K562 (cell line): ENCODE measurements at regions not wholly inside any gene's neighbourhood (a gene's known extent, or its start where the extent isn't known, plus 50 kb on each side); places are given as distances from the start of the nearest gene placed in this dataset.

Experiments
- ATAC-seq: fragments of 200-7000 bp; cut with Tn5 transposase; 3 replicates; pipeline ENCODE4 v1.9.1; 2020; ENCODE audit warnings: moderate library complexity
- BruUV-seq: library from RNA; stranded (reverse); fragments of 400-500 nt; replicated peaks from 2 replicates; lab custom pipeline; 2021; lab: Mats Ljungman, UMichigan
- CTCF ChIA-PET: fragments of 300-600 bp; formaldehyde crosslinking; extraction: SDS; loops from one replicate; lab custom pipeline; 2021; ENCODE audit warnings: low intra/inter-chr PET ratio; lab: Yijun Ruan, JAX
- POLR2A ChIA-PET: fragments of 300-600, 350-650 bp; sonication (Branson Sonifier 250); formaldehyde crosslinking; extraction: SDS; loops from one replicate; lab custom pipeline; 2021; ENCODE audit warnings: antibody characterized with exemption, inconsistent platforms; lab: Yijun Ruan, JAX
- DNase-seq, 4 experiments: peaks; one replicate each; pipeline versions ENCODE4 v3.0.0 to v3.0.0-alpha.2; 2011 to 2018; ENCODE audit warnings: low spot score in 3 of 4, mixed read lengths in 3 of 4; ENCODE audit errors: extremely low read depth in 1 of 4
- FAIRE-seq: peaks from 2 replicates; lab custom pipeline; 2011; peaks lifted over from hg19 to GRCh38; lab: Jason Lieb, UNC
- H2AFZ ChIP-seq: 2 replicates; pipeline ENCODE4 v1.6.0; 2011; ENCODE audit warnings: low read depth, low read length, control low read depth, inconsistent platforms
- H3K27ac ChIP-seq: fragments of 200-600 bp; 3 replicates; pipeline ENCODE4 v1.8.0; 2011; ENCODE audit warnings: low read depth, mild to moderate bottlenecking, control low read depth, inconsistent platforms, low read length, moderate library complexity, mixed read lengths; ENCODE audit errors: extremely low read depth
- H3K27me3 ChIP-seq, 2 experiments: fragments of 300-600 bp in 1 of 2; 2 replicates in 1 of 2; 3 replicates in 1 of 2; pipeline versions ENCODE4 v1.6.0 to v1.8.0; 2011; ENCODE audit warnings: inconsistent platforms in 2 of 2, low read length in 2 of 2, mild to moderate bottlenecking in 1 of 2, mixed read lengths in 1 of 2, moderate library complexity in 1 of 2; ENCODE audit not compliant: control insufficient read depth in 2 of 2, insufficient read depth in 2 of 2
- H3K36me3 ChIP-seq: fragments of 300-600 bp; 3 replicates; pipeline ENCODE4 v1.8.0; 2011; ENCODE audit warnings: mild to moderate bottlenecking, low read length, inconsistent platforms; ENCODE audit not compliant: control insufficient read depth, insufficient read depth
- H3K4me1 ChIP-seq, 2 experiments: fragments of 200-600 bp in 1 of 2; replicated peaks in 1 of 2; 2 replicates in 1 of 2; 3 replicates in 1 of 2; pipeline versions ENCODE4 v1.5.1 to v1.8.0; 2011; ENCODE audit warnings: inconsistent platforms in 2 of 2, low read length in 2 of 2, mild to moderate bottlenecking in 1 of 2, mixed read lengths in 1 of 2, moderate library complexity in 1 of 2; ENCODE audit not compliant: control insufficient read depth in 2 of 2, insufficient read depth in 2 of 2
- H3K4me2 ChIP-seq: 2 replicates; pipeline ENCODE4 v1.6.1; 2011; ENCODE audit warnings: low read length, control low read depth, inconsistent platforms, mixed read lengths; ENCODE audit not compliant: insufficient read depth
- H3K4me3 ChIP-seq: fragments of 200-600 bp; sonication (generic), shearing (Covaris generic); 2 replicates; pipeline ENCODE4 v1.5.1; 2016; ENCODE audit warnings: control low read depth, inconsistent platforms
- H3K79me2 ChIP-seq: fragments of 200-600 bp; 3 replicates; pipeline ENCODE4 v1.8.0; 2011; ENCODE audit warnings: low read length, inconsistent platforms; ENCODE audit not compliant: control insufficient read depth, insufficient read depth
- H3K9ac ChIP-seq, 2 experiments: 2 replicates each; pipeline versions ENCODE4 v1.6.0 to v1.6.1; 2011; ENCODE audit warnings: low read depth in 2 of 2, low read length in 2 of 2, control low read depth in 1 of 2, inconsistent platforms in 1 of 2, mild to moderate bottlenecking in 1 of 2, mixed read lengths in 1 of 2; ENCODE audit not compliant: insufficient read depth in 1 of 2
- H3K9me1 ChIP-seq: one replicate; pipeline ENCODE4 v1.6.0; 2011; ENCODE audit warnings: inconsistent platforms, mild to moderate bottlenecking, low read length, moderate library complexity; ENCODE audit not compliant: control insufficient read depth, insufficient read depth
- H3K9me3 ChIP-seq: replicated peaks from 2 replicates; pipeline ENCODE4 v1.5.1; 2011; ENCODE audit warnings: low read depth, low read length, inconsistent platforms; ENCODE audit not compliant: control insufficient read depth, insufficient read depth
- H4K20me1 ChIP-seq: replicated peaks from 2 replicates; pipeline ENCODE4 v1.6.1; 2011; ENCODE audit warnings: low read length, inconsistent platforms, mixed read lengths; ENCODE audit not compliant: control insufficient read depth, insufficient read depth
- BCOR ChIP-seq: fragments of 450-650 bp; IDR thresholded peaks from 2 replicates; pipeline ENCODE4 v1.6.1; 2016
- EGR1 ChIP-seq: fragments of 450-650 bp; conservative IDR thresholded peaks from 2 replicates; pipeline ENCODE4 v1.6.1; 2017; ENCODE audit warnings: mild to moderate bottlenecking
- GTF2E2 ChIP-seq: fragments of 200-800 bp; sonication (Bioruptor generic); IDR thresholded peaks from 2 replicates; pipeline ENCODE4 v1.6.1; 2016; ENCODE audit warnings: missing genetic modification characterization, missing compliant biosample characterization
- HNRNPH1 ChIP-seq: fragments of 200-400 bp; formaldehyde crosslinking; optimal IDR thresholded peaks from 2 replicates; pipeline ENCODE3; 2017; ENCODE audit warnings: low read depth, mild to moderate bottlenecking, low read length, moderate library complexity
- HNRNPUL1 ChIP-seq: fragments of 200-400 bp; formaldehyde crosslinking; IDR thresholded peaks from 2 replicates; pipeline ENCODE4 v1.6.1; 2017; ENCODE audit warnings: low read length
- MCM3 ChIP-seq: fragments of 450-650 bp; IDR thresholded peaks from 2 replicates; pipeline ENCODE4 v1.6.1; 2016
- MYBL2 ChIP-seq, 2 experiments: fragments of 450-650 bp in 1 of 2; sonication (generic) in 1 of 2; formaldehyde crosslinking in 1 of 2; IDR thresholded peaks; 2 replicates each; pipeline versions ENCODE4 v1.6.1 to v1.8.1; 2017 to 2022; ENCODE audit warnings: borderline replicate concordance in 1 of 2, inconsistent platforms in 1 of 2, low read depth in 1 of 2, mild to moderate bottlenecking in 1 of 2, missing genetic modification reagents in 1 of 2, moderate library complexity in 1 of 2
- POLR2AphosphoS5 ChIP-seq: IDR thresholded peaks from 2 replicates; pipeline ENCODE4 v1.6.1; 2011; ENCODE audit warnings: mild to moderate bottlenecking, low read depth, low read length, moderate library complexity; ENCODE audit not compliant: control insufficient read depth, insufficient read depth
- RBM22 ChIP-seq: fragments of 200-400 bp; formaldehyde crosslinking; IDR thresholded peaks from 2 replicates; pipeline ENCODE4 v1.6.1; 2018; ENCODE audit warnings: low read length, low read depth; ENCODE audit not compliant: poor library complexity, severe bottlenecking
- RUNX1 ChIP-seq: sonication (generic); IDR thresholded peaks from 2 replicates; pipeline ENCODE4 v1.6.1; 2016; ENCODE audit warnings: antibody characterized with exemption, low read depth
- WGBS: fragments of 100-300 bp; shearing (Covaris generic); methylation state at CpG from one replicate; pipeline ENCODE4 v1.1.6; 2016; ENCODE audit warnings: low coverage, mixed read lengths; ENCODE audit not compliant: insufficient coverage; ENCODE audit errors: missing lambda C conversion rate; 5-methylcytosine and 5-hydroxymethylcytosine counted together
- in situ Hi-C: fragments of 300-500 bp; cut with MboI; formaldehyde crosslinking; loops from 4 replicates; pipeline ENCODE4 v1.15.0; 2018; ENCODE audit warnings: inconsistent platforms, mixed read lengths
- intact Hi-C: fragments of 100-400 bp; cut with micrococcal nuclease; formaldehyde crosslinking; loops from 2 replicates; pipeline ENCODE4 v1.14.2; 2022
- TF ChIP-seq, protein P1 (sequence below), 2 experiments: IDR thresholded peaks; 2 replicates each; pipeline ENCODE4 v1.6.1; 2011; ENCODE audit warnings: borderline replicate concordance in 1 of 2, control low read depth in 1 of 2, low read depth in 1 of 2, low read length in 1 of 2, mild to moderate bottlenecking in 1 of 2, mixed read lengths in 1 of 2, moderate library complexity in 1 of 2; ENCODE audit not compliant: insufficient read depth in 1 of 2, insufficient read length in 1 of 2, poor library complexity in 1 of 2, severe bottlenecking in 1 of 2; ENCODE audit errors: extremely low read depth in 1 of 2
- TF ChIP-seq, protein P2 (sequence below): fragments of 250-450 bp; sonication (Bioruptor Pico); IDR thresholded peaks from 2 replicates; pipeline ENCODE4 v1.9.0; 2021; ENCODE audit warnings: mild to moderate bottlenecking, inconsistent platforms
- TF ChIP-seq, protein P3 (sequence below): fragments of 450-650 bp; formaldehyde crosslinking; IDR thresholded peaks from 2 replicates; pipeline ENCODE4 v1.4.0; 2020; ENCODE audit warnings: mild to moderate bottlenecking, mixed read lengths
- TF ChIP-seq, protein P4 (sequence below): IDR thresholded peaks from 3 replicates; pipeline ENCODE4 v1.6.1; 2011; ENCODE audit warnings: borderline replicate concordance, mild to moderate bottlenecking; ENCODE audit not compliant: insufficient read length, insufficient read depth
- TF ChIP-seq, protein P5 (sequence below): fragments of 250-450 bp; sonication (Bioruptor Pico); IDR thresholded peaks from 2 replicates; pipeline ENCODE4 v1.5.0; 2021

DNA sequence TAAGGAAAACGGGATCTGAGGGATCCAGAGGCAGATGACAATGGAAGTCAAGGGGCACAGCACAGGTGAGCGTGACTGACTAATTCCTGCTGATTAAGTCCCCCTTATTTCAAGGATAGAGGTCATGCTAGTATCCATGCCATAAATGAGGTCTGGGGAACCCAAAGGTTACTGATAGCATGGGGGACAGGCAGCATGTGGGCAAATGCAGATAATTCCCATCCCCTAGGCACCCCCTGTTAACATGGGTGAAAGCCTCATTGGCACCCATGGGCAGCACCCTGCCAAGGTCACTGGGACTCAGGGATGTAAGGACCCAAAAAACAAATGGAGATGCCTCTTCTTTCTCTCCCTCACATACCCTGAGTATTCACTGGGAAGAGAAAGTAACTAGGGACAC, 139.7 kb downstream of the WDR11 start:
- Histone ChIP-seq H4K20me1 (no peaks in the 10 kb centered on the region), H3K4me3 (no peak overlapping the region), H3K4me1 (no peaks in the 10 kb centered on the region), H3K36me3 (no peaks in the 10 kb centered on the region), H3K9ac (no peak overlapping the region), H3K79me2 (no peaks in the 10 kb centered on the region), H3K4me2 (no peak overlapping the region), H3K9me3 (no peaks in the 10 kb centered on the region), H3K9me1 (no peaks in the 10 kb centered on the region), H3K27me3 (no peaks in the 10 kb centered on the region), H3K27ac (no peak overlapping the region), H2AFZ (no peak overlapping the region)
- BruUV-seq, result no TSS peak
- POLR2A ChIA-PET, result no interaction called here
- 0% methylated on average over 1 of the region's 2 CpGs for WGBS
- FAIRE-seq, result no peak
- ATAC-seq, result no peak
- in situ Hi-C loops (no loop called here), intact Hi-C loops (no loop called here)
- DNase-seq, result no peak
- CTCF ChIA-PET, result no interaction called here
- no peak for TF ChIP-seq MCM3
- TF ChIP-seq HNRNPH1, result no peak
- TF ChIP-seq, protein P1, sequence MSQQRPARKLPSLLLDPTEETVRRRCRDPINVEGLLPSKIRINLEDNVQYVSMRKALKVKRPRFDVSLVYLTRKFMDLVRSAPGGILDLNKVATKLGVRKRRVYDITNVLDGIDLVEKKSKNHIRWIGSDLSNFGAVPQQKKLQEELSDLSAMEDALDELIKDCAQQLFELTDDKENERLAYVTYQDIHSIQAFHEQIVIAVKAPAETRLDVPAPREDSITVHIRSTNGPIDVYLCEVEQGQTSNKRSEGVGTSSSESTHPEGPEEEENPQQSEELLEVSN (IDR thresholded peaks at IDR 0.05; ENCODE audit: borderline replicate concordance in 1 of 2, extremely low read depth in 1 of 2, insufficient read depth in 1 of 2, insufficient read length in 1 of 2, low read depth in 1 of 2, low read length in 1 of 2, poor library complexity in 1 of 2, severe bottlenecking in 1 of 2), result no peak
- TF ChIP-seq, protein P2, sequence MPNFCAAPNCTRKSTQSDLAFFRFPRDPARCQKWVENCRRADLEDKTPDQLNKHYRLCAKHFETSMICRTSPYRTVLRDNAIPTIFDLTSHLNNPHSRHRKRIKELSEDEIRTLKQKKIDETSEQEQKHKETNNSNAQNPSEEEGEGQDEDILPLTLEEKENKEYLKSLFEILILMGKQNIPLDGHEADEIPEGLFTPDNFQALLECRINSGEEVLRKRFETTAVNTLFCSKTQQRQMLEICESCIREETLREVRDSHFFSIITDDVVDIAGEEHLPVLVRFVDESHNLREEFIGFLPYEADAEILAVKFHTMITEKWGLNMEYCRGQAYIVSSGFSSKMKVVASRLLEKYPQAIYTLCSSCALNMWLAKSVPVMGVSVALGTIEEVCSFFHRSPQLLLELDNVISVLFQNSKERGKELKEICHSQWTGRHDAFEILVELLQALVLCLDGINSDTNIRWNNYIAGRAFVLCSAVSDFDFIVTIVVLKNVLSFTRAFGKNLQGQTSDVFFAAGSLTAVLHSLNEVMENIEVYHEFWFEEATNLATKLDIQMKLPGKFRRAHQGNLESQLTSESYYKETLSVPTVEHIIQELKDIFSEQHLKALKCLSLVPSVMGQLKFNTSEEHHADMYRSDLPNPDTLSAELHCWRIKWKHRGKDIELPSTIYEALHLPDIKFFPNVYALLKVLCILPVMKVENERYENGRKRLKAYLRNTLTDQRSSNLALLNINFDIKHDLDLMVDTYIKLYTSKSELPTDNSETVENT (CRISPR knock-in tag), result no peak
- TF ChIP-seq RUNX1, result no peak
- no peak for TF ChIP-seq RBM22
- TF ChIP-seq, protein P3, sequence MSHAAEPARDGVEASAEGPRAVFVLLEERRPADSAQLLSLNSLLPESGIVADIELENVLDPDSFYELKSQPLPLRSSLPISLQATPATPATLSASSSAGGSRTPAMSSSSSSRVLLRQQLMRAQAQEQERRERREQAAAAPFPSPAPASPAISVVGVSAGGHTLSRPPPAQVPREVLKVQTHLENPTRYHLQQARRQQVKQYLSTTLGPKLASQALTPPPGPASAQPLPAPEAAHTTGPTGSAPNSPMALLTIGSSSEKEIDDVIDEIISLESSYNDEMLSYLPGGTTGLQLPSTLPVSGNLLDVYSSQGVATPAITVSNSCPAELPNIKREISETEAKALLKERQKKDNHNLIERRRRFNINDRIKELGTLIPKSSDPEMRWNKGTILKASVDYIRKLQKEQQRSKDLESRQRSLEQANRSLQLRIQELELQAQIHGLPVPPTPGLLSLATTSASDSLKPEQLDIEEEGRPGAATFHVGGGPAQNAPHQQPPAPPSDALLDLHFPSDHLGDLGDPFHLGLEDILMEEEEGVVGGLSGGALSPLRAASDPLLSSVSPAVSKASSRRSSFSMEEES (CRISPR knock-in tag), result no peak
- no peak for TF ChIP-seq MYBL2 (IDR thresholded peaks at IDR 0.05; ENCODE audit: low read depth)
- TF ChIP-seq MYBL2 (CRISPR knock-in tag; IDR thresholded peaks at IDR 0.05; ENCODE audit: borderline replicate concordance), result no peak
- TF ChIP-seq GTF2E2, result no peak
- TF ChIP-seq, protein P4, sequence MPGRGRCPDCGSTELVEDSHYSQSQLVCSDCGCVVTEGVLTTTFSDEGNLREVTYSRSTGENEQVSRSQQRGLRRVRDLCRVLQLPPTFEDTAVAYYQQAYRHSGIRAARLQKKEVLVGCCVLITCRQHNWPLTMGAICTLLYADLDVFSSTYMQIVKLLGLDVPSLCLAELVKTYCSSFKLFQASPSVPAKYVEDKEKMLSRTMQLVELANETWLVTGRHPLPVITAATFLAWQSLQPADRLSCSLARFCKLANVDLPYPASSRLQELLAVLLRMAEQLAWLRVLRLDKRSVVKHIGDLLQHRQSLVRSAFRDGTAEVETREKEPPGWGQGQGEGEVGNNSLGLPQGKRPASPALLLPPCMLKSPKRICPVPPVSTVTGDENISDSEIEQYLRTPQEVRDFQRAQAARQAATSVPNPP, result no peak
- TF ChIP-seq, protein P5, sequence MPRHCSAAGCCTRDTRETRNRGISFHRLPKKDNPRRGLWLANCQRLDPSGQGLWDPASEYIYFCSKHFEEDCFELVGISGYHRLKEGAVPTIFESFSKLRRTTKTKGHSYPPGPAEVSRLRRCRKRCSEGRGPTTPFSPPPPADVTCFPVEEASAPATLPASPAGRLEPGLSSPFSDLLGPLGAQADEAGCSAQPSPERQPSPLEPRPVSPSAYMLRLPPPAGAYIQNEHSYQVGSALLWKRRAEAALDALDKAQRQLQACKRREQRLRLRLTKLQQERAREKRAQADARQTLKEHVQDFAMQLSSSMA, result no peak
- TF ChIP-seq BCOR, result no peak
- TF ChIP-seq POLR2AphosphoS5, result no peak
- TF ChIP-seq HNRNPUL1, result no peak
- no peak for TF ChIP-seq EGR1
